Activated gamma-delta T cell (primary cell): ENCODE measurements at regions not wholly inside any gene's neighbourhood (a gene's known extent, or its start where the extent isn't known, plus 50 kb on each side); places are given as distances from the start of the nearest gene placed in this dataset.

Experiments
- DNase-seq: peaks from one replicate; lab custom pipeline; 2025; lab: John Stamatoyannopoulos, UW

DNA sequence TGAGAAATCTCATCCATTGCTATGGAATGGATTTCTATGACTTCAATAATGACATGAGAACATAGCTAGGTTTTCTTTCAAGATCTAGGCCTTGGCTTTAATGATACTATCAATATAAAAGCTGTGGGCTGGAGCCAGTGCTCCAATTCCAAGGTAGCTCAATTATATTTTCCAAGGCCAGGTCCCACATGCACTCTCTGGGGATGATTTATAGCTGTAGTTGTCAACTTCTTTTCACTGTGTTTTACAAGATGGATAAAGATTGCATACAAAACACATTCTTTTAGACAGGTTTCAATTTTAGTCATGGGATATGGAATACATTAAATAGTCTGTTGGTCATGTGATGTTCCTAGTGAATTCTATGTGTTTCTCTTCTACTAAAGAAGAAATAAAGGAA is 156.7 kb downstream of the DCAF12L1 start:
- DNase-seq: no peak

DNA sequence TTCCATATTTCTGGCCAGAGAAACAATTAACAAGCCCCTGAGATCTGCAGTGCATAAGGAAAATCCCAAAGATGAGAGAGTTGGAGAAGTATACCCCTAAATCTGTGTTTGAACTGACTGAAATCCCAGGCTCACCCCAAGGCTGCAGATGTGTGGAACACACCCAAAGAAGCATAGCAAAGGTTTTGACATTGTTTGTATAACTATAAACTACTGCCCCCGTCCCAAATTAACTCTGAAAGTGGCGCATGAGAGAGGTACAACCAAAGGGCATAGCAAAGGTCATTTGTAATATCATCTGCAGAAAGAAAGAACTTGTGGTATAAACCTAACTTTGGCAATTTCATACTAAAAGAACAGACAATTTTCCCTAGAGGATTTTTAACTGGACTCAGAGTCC is 157.9 kb downstream of the DCAF12L1 start:
- no peak for DNase-seq

GRCh38 chrX:126393284-126393683 is 159.3 kb downstream of the DCAF12L1 start:
- DNase-seq: no peak

GRCh38 chrX:126376465-126376864 is 176.1 kb downstream of the DCAF12L1 start:
- no peak for DNase-seq

DNA sequence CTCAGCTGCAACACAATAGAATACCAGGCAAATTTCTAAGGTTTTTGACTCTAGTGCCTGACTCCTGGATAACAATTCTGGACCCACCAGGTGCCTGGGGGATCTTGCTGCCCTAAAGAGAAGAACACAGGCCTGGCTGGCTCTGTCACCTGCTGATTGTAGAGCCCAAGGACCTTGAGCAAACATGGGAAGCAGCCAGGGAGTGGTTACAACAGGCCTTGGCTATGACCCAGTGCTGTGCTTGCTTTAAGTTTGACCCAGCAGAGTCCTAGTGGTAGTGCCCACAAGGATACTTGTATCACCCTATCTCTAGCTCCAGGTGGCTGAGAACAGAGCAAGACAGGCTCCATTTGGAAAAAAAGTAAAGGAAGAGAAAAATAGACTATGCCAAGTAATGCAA is 176.8 kb upstream of the DCAF12L2 start:
- no peak for DNase-seq

DNA sequence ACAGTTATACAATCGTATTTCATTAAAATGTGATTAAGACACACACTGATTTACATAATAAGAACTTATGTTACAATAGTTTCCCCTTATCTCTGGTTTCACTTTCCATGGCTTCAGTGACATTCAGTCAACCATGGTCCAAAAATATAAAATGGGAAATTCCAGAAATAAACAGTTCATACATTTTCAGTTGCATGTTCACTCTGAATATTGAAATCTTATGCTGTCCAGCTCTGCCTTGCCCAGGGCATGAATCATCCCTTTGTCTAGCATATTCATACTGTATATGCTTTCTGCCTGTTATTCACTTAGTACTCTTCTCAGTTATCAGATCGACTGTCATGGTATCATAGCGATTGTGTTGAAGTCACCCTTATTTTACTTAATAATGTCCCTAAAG is 173.8 kb upstream of the DCAF12L2 start:
- no peak for DNase-seq

DNA sequence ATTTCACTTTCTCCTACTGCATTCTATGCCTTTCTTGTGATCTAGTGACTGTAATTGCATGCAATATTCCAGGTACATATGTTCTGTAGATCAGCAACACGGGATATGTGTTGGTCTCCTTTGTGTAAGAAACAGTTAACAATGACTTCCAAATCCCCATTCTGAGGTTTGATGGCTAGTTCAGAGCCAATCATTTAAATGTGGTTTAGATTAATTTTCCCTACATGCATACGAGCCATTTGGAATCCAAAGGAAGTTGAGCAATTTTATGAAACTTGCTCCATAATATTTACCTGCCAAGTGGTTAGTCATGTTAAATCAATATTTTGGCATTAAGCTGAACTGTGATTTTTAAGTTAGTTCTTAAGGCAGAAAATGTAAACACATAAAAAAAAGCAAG is 172.8 kb upstream of the DCAF12L2 start:
- DNase-seq: no peak

GRCh38 chrX:126300401-126300800 is 134.3 kb upstream of the DCAF12L2 start:
- DNase-seq: no peak

- DNase-seq: no peak
Measured at GRCh38 chrX:126272795-126273497, 106.9 kb upstream of the DCAF12L2 start.

DNA sequence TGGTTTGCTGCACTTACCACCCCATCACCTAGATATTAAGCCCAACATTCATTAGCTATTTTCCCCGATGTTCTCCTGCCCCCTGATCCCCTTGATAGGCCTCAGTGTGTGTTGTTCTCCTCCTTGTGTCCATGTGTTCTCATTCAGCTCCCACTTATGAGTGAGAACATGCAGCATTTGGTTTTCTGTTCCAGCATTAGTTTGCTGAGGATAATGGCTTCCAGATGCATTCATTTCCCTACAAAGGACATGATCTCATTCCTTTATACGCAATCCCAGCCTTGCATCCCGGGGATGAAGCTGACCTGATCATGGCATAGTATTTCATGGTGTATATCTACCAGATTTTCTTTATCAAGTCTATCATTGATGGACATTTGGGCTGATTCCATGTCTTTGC is 99.0 kb upstream of the DCAF12L2 start:
- DNase-seq: no peak

DNA sequence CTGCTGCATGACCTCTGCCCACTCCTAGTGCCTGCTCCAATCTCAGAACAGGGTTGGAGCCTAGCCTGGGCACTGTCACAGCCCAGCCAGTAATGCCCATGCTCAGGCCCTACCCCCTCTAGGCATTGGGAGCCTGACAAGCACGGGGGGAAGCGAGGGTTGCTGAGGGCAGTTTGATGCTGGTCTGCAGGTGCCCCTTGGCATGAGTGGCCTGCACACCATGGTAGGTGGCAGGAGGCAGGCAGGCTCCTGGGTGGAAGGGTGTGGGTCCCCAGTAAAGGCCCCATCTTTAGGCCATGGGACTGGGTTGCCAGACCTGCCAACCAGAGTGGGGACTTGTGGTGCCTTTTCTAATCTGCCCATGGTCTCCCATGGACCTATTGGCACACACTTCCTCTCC is 72.1 kb upstream of the DCAF12L2 start:
- no peak for DNase-seq

DNA sequence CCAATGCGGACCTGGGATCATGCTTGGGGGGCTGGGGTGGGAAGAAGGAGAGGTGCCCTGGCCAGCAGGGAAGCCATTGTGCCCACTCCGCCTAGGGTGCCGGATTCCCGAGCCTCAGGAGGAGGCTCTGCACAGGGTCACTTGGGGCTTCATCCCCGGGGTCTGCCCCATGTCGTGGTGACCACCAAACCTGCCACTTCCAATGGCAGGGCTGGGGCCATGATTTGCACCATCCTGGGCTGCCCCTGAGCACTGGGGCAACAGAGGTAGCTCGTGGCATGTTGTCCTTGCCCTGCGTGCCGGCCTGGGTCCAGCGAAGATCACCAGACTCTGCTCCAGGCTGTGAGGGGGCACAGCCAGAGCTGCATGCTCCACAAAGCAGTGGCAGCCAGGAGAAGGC is 71.4 kb upstream of the DCAF12L2 start:
- peak; percentile 5 for DNase-seq
